PFSK-1 (cell line): ENCODE measurements at regions not wholly inside any gene's neighbourhood (a gene's known extent, or its start where the extent isn't known, plus 50 kb on each side); places are given as distances from the start of the nearest gene placed in this dataset.

Experiments used
- POLR2AphosphoS5 ChIP-seq: IDR thresholded peaks from 2 replicates; pipeline ENCODE4 v1.6.1; 2012; ENCODE audit warnings: low read depth, mild to moderate bottlenecking, control low read depth, low read length, moderate library complexity
- REST ChIP-seq, 2 experiments: IDR thresholded peaks; 2 replicates each; pipeline versions ENCODE4 v1.6.1 to v1.8.0; 2011 to 2012; ENCODE audit warnings: low read depth in 2 of 2, low read length in 2 of 2, control low read depth in 1 of 2, inconsistent platforms in 1 of 2, mild to moderate bottlenecking in 1 of 2, moderate library complexity in 1 of 2; ENCODE audit not compliant: insufficient read depth in 1 of 2
- SIN3A ChIP-seq: IDR thresholded peaks from 2 replicates; pipeline ENCODE4 v1.6.1; 2012; ENCODE audit warnings: mild to moderate bottlenecking, low read length, moderate library complexity, borderline replicate concordance; ENCODE audit not compliant: insufficient read depth
- TAF1 ChIP-seq: IDR thresholded peaks from 2 replicates; pipeline ENCODE4 v1.6.1; 2012; ENCODE audit warnings: low read length, control low read depth, borderline replicate concordance; ENCODE audit not compliant: insufficient read depth

DNA sequence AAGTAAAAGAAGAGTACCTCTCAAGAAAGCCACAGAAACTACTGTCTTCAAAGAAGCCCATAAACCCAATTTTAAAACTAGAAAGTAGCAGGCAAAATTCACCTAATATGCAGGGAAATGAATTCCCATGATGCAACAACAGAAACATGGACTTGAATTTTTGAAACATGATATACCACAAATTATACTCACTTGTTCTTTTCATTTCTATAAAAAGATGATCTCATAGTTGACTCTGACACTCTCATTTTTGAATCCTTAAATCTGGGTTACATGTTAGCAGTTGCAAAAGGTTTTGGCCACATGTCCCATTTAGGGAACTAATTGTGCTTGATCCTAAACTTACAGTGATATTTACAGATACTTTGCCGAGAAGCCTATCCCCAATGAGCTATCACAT, 1130.8 kb downstream of the FAT4 start:
- TF ChIP-seq POLR2AphosphoS5 (no peak), TAF1 (no peak), SIN3A (no peak), REST (IDR thresholded peaks at IDR 0.05; ENCODE audit: insufficient read depth in 1 of 2, low read depth in 2 of 2, low read length in 2 of 2) (no peak)
